Mesenchymal stem cell (in vitro differentiated cells and primary cell): ENCODE measurements at regions not wholly inside any gene's neighbourhood (a gene's known extent, or its start where the extent isn't known, plus 50 kb on each side); places are given as distances from the start of the nearest gene placed in this dataset.
A peak's percentile ranks its signal among the peaks of the same experiment; 100 is the strongest.

Experiments used
- DNase-seq: peaks from one replicate; pipeline ENCODE4 v3.0.0-alpha.2; 2013
- H2AFZ ChIP-seq: one replicate; pipeline ENCODE4 v1.6.1; 2013; ENCODE audit warnings: low read depth, mild to moderate bottlenecking, control low read depth, inconsistent platforms, low read length, moderate library complexity
- H2AK5ac ChIP-seq: 2 replicates; pipeline ENCODE4 v1.6.1; 2013; ENCODE audit warnings: low read length, moderate library complexity, mild to moderate bottlenecking, inconsistent platforms; ENCODE audit not compliant: severe bottlenecking
- H2BK120ac ChIP-seq: one replicate; pipeline ENCODE4 v1.6.1; 2013; ENCODE audit warnings: low read depth, mild to moderate bottlenecking, inconsistent platforms, low read length, moderate library complexity
- H2BK12ac ChIP-seq, 2 experiments: one replicate each; pipeline ENCODE4 v1.6.1; 2013; ENCODE audit warnings: inconsistent platforms in 2 of 2, low read length in 2 of 2, mild to moderate bottlenecking in 2 of 2, moderate library complexity in 2 of 2, control low read depth in 1 of 2
- H2BK15ac ChIP-seq: one replicate; pipeline ENCODE4 v1.6.1; 2013; ENCODE audit warnings: mild to moderate bottlenecking, low read depth, inconsistent platforms; ENCODE audit not compliant: poor library complexity, severe bottlenecking
- H2BK5ac ChIP-seq: 2 replicates; pipeline ENCODE4 v1.6.1; 2013; ENCODE audit warnings: low read depth, mild to moderate bottlenecking, low read length, control low read depth, inconsistent platforms; ENCODE audit not compliant: poor library complexity, severe bottlenecking
- H3K14ac ChIP-seq, 2 experiments: one replicate each; pipeline ENCODE4 v1.6.1; 2013; ENCODE audit warnings: inconsistent platforms in 2 of 2, low read length in 2 of 2, control low read depth in 1 of 2, mild to moderate bottlenecking in 1 of 2, moderate library complexity in 1 of 2
- H3K18ac ChIP-seq, 2 experiments: one replicate each; pipeline ENCODE4 v1.6.1; 2013; ENCODE audit warnings: inconsistent platforms in 2 of 2, low read length in 2 of 2, control low read depth in 1 of 2, low read depth in 1 of 2, mild to moderate bottlenecking in 1 of 2
- H3K23ac ChIP-seq, 2 experiments: one replicate each; pipeline ENCODE4 v1.6.1; 2013; ENCODE audit warnings: inconsistent platforms in 2 of 2, low read length in 2 of 2, mild to moderate bottlenecking in 2 of 2, moderate library complexity in 2 of 2, control low read depth in 1 of 2
- H3K27ac ChIP-seq: 2 replicates; pipeline ENCODE4 v1.5.1; 2013; ENCODE audit warnings: mild to moderate bottlenecking, moderate library complexity, low read length, control low read depth, inconsistent platforms; ENCODE audit not compliant: poor library complexity, severe bottlenecking
- H3K27me3 ChIP-seq, 2 experiments: 2 replicates each; pipeline versions ENCODE4 v1.6.1 to v1.7.0; 2013; ENCODE audit warnings: low read length in 2 of 2, mild to moderate bottlenecking in 2 of 2, moderate library complexity in 2 of 2, control low read depth in 1 of 2, inconsistent platforms in 1 of 2; ENCODE audit not compliant: control insufficient read depth in 1 of 2, insufficient read depth in 1 of 2
- H3K36me3 ChIP-seq, 2 experiments: 2 replicates each; pipeline versions ENCODE4 v1.6.1 to v1.7.0; 2013; ENCODE audit warnings: low read length in 2 of 2, control low read depth in 1 of 2, inconsistent platforms in 1 of 2, low read depth in 1 of 2, mild to moderate bottlenecking in 1 of 2; ENCODE audit not compliant: insufficient read depth in 2 of 2, control insufficient read depth in 1 of 2
- H3K4ac ChIP-seq, 2 experiments: one replicate each; pipeline ENCODE4 v1.6.1; 2013; ENCODE audit warnings: inconsistent platforms in 2 of 2, low read length in 2 of 2, mild to moderate bottlenecking in 2 of 2, moderate library complexity in 2 of 2, control low read depth in 1 of 2, low read depth in 1 of 2
- H3K4me1 ChIP-seq: 2 replicates; pipeline ENCODE4 v1.6.1; 2013; ENCODE audit warnings: low read depth, low read length, control low read depth; ENCODE audit not compliant: control insufficient read depth, insufficient read depth
- H3K4me2 ChIP-seq: 2 replicates; pipeline ENCODE4 v1.6.1; 2013; ENCODE audit warnings: low read length, mild to moderate bottlenecking, inconsistent platforms; ENCODE audit not compliant: poor library complexity, severe bottlenecking
- H3K4me3 ChIP-seq, 2 experiments: 2 replicates each; pipeline versions ENCODE4 v1.5.1 to v1.7.0; 2013; ENCODE audit warnings: low read length in 2 of 2, mild to moderate bottlenecking in 2 of 2, control low read depth in 1 of 2, low read depth in 1 of 2; ENCODE audit not compliant: insufficient read depth in 1 of 2
- H3K79me1 ChIP-seq: replicated peaks from 2 replicates; pipeline ENCODE4 v1.6.1; 2013; ENCODE audit warnings: mild to moderate bottlenecking, control low read depth, low read length, inconsistent platforms; ENCODE audit not compliant: poor library complexity, severe bottlenecking
- H3K9ac ChIP-seq: 2 replicates; pipeline ENCODE4 v1.7.0; 2013; ENCODE audit warnings: mild to moderate bottlenecking, low read length, moderate library complexity
- H3K9me3 ChIP-seq: 2 replicates; pipeline ENCODE4 v1.7.0; 2013; ENCODE audit warnings: mild to moderate bottlenecking, low read length; ENCODE audit not compliant: control insufficient read depth
- H4K8ac ChIP-seq: one replicate; pipeline ENCODE4 v1.6.1; 2013; ENCODE audit warnings: inconsistent platforms, mild to moderate bottlenecking, low read length, moderate library complexity
- H4K91ac ChIP-seq: one replicate; pipeline ENCODE4 v1.6.1; 2013; ENCODE audit warnings: mild to moderate bottlenecking, low read length, inconsistent platforms
- WGBS: methylation state at CpG from one replicate; pipeline ENCODE4 v1.1.7; 2013; ENCODE audit warnings: mixed read lengths; 5-methylcytosine and 5-hydroxymethylcytosine counted together

DNA sequence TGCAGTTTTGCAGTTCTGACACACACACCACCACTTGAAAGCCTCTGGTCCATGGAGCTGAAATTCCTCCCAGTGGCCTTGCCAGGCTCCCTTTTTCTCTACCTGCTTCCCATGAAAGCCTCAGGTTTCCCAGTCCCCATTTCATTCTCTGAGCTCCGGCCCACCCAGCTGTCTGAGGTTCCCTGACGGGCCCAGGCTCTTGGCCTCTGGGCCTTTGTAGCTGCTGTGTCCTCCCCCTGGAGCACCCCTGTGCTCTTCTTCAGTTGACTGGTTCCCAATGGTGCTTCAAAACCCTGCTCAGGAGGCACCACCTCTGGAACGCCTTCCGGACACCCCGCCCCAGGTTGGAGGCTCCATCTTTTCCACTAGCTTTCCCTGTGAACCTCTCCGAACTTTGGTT, 155.9 kb upstream of the SHB start:
- Histone ChIP-seq H3K14ac (no peak overlapping the region), H3K4me3 (no peak overlapping the region), H3K27ac (no peak overlapping the region), H3K36me3 (no peaks in the 10 kb centered on the region), H3K4me2 (no peak overlapping the region), H2AFZ (no peak overlapping the region), H3K4me1 (peaks cover 12% of the 10 kb centered on the region), H4K91ac (no peak overlapping the region), H2BK15ac (no peak overlapping the region), H3K9ac (no peak overlapping the region), H3K9me3 (no peaks in the 10 kb centered on the region), H4K8ac (no peak overlapping the region), H2BK120ac (no peak overlapping the region), H3K79me1 (peaks cover 1% of the 10 kb centered on the region), H3K4ac (no peak overlapping the region), H3K23ac (peak overlapping the region in 1 of 2 experiments; percentile 56), H3K18ac (no peak overlapping the region), H3K27me3 (peaks cover 0 to 17% of the 10 kb centered on the region in 2 experiments), H2AK5ac (peak overlapping the region; percentile 57), H2BK12ac (no peak overlapping the region), H2BK5ac (no peak overlapping the region)
- DNase-seq = no peak
- 94% methylated on average over 5 of the region's 6 CpGs for WGBS

DNA sequence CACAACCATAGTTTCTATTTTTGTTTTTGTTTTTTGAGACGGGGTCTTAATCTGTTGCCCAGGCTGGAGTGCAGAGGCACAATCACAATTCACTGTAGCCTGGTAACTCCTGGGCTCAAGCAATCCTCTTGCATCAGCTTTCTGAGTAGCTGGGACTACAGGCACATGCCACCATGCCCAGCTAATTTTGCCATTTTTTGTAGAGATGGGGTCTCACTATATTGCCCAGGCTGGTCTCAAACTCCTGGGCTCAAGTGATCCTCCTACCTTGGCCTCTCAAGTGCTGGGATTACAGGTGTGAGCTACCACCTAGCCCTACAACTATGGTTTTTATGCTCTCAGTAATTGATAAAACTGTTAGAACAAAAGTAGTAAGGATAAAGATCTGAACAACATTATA, 147.5 kb upstream of the SHB start:
- Histone ChIP-seq H3K4me2 (no peak overlapping the region), H3K4me1 (no peaks in the 10 kb centered on the region), H3K27me3 (peaks cover 4 to 14% of the 10 kb centered on the region in 2 experiments), H3K23ac (no peak overlapping the region), H3K14ac (no peak overlapping the region), H2BK5ac (no peak overlapping the region), H3K9me3 (no peaks in the 10 kb centered on the region), H4K8ac (no peak overlapping the region), H3K36me3 (no peaks in the 10 kb centered on the region), H2BK120ac (no peak overlapping the region), H3K9ac (no peak overlapping the region), H2BK15ac (no peak overlapping the region), H3K4me3 (no peak overlapping the region), H3K18ac (no peak overlapping the region), H4K91ac (no peak overlapping the region), H3K4ac (no peak overlapping the region), H2AK5ac (no peak overlapping the region), H2BK12ac (no peak overlapping the region), H3K79me1 (no peaks in the 10 kb centered on the region), H2AFZ (no peak overlapping the region), H3K27ac (no peak overlapping the region)
- WGBS = 100% methylated on average over 1 of the region's 1 CpG
- no peak for DNase-seq

- no peak overlapping the region for H3K4me3 ChIP-seq
- H3K36me3 ChIP-seq = no peaks in the 10 kb centered on the region
- H3K27ac ChIP-seq = no peak overlapping the region
- H4K91ac ChIP-seq = no peak overlapping the region
- H2AFZ ChIP-seq = no peak overlapping the region
- H3K27me3 ChIP-seq = peaks cover 4 to 14% of the 10 kb centered on the region in 2 experiments
- H2BK15ac ChIP-seq = no peak overlapping the region
- no peak overlapping the region for H2BK12ac ChIP-seq
- no peak overlapping the region for H2BK120ac ChIP-seq
- H3K79me1 ChIP-seq = no peaks in the 10 kb centered on the region
- 15% methylated on average over 2 of the region's 3 CpGs for WGBS
- no peak for DNase-seq
- H3K4me2 ChIP-seq = no peak overlapping the region
- H3K23ac ChIP-seq = no peak overlapping the region
- no peak overlapping the region for H3K4ac ChIP-seq
- H3K4me1 ChIP-seq = no peaks in the 10 kb centered on the region
- H4K8ac ChIP-seq = no peak overlapping the region
- H2BK5ac ChIP-seq = no peak overlapping the region
- no peak overlapping the region for H2AK5ac ChIP-seq
- no peak overlapping the region for H3K18ac ChIP-seq
- H3K9ac ChIP-seq = no peak overlapping the region
- H3K14ac ChIP-seq = no peak overlapping the region
- no peaks in the 10 kb centered on the region for H3K9me3 ChIP-seq
Measured at GRCh38 chr9:38215465-38215864, 146.4 kb upstream of the SHB start.

DNA sequence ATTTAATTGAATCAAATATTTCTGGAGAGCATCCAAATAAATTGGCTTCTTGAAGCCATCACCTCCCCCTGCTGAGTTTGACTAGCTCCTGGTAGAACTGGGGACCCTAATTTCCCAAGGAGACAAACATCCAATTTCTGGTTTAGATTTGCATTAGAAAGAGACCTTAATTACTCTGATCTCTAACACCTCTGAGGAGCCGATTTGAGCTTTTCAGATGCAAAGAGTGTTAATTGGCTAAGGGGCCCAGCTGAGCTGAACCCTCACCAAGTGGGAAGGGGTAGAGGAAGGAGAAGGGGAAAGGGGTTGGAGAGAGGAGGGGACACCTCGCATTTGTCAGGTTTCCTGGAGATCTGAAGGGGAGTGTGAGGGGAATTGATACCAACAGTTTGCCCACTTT, 145.4 kb upstream of the SHB start:
- H3K18ac ChIP-seq = no peak overlapping the region
- no peak overlapping the region for H3K4me2 ChIP-seq
- 0% methylated on average over 1 of the region's 2 CpGs for WGBS
- no peak overlapping the region for H3K9ac ChIP-seq
- no peaks in the 10 kb centered on the region for H3K9me3 ChIP-seq
- H3K14ac ChIP-seq = no peak overlapping the region
- no peak overlapping the region for H3K27ac ChIP-seq
- no peak overlapping the region for H2AFZ ChIP-seq
- H3K79me1 ChIP-seq = no peaks in the 10 kb centered on the region
- H3K36me3 ChIP-seq = no peaks in the 10 kb centered on the region
- H2BK15ac ChIP-seq = no peak overlapping the region
- no peak overlapping the region for H4K8ac ChIP-seq
- no peak overlapping the region for H2BK120ac ChIP-seq
- no peak overlapping the region for H3K23ac ChIP-seq
- H2AK5ac ChIP-seq = no peak overlapping the region
- H4K91ac ChIP-seq = no peak overlapping the region
- H3K4me3 ChIP-seq = no peak overlapping the region
- peaks cover 4 to 14% of the 10 kb centered on the region in 2 experiments for H3K27me3 ChIP-seq
- H2BK12ac ChIP-seq = no peak overlapping the region
- H3K4ac ChIP-seq = no peak overlapping the region
- no peak for DNase-seq
- H2BK5ac ChIP-seq = no peak overlapping the region
- H3K4me1 ChIP-seq = no peaks in the 10 kb centered on the region
